Activated effector memory CD4-positive, alpha-beta T cell treated with anti-CD3 and anti-CD28 coated beads, Interleukin-2, amount 50 U/mL, for 16 hours (primary cell): ENCODE measurements at regions not wholly inside any gene's neighbourhood (a gene's known extent, or its start where the extent isn't known, plus 50 kb on each side); places are given as distances from the start of the nearest gene placed in this dataset.
"Not testable (repeated sequence)": the region's sequence is repeated elsewhere in the genome, so short reads cannot be mapped to it uniquely, and the experiment has no call there.

Source experiments
- DNase-seq: peaks from one replicate; pipeline ENCODE4 v3.0.0-alpha.2; 2020

- DNase-seq: not testable (repeated sequence)
These were observed 265.8 kb downstream of the SETD4 start for GRCh38 chr21:35794527-35794926.

- DNase-seq: no peak
These were observed 267.6 kb downstream of the SETD4 start for GRCh38 chr21:35792569-35793305.

GRCh38 chr21:35791541-35792325 is 268.6 kb downstream of the SETD4 start:
- DNase-seq: no peak

- DNase-seq: no peak
These were observed 276.6 kb downstream of the SETD4 start for GRCh38 chr21:35783721-35784120.

- no peak for DNase-seq
These were observed 277.7 kb downstream of the SETD4 start for GRCh38 chr21:35782667-35783066.

GRCh38 chr21:35780983-35781382 is 279.3 kb downstream of the SETD4 start:
- no peak for DNase-seq

- no peak for DNase-seq
These were observed 280.4 kb downstream of the SETD4 start for GRCh38 chr21:35779690-35780570.

GRCh38 chr21:35779167-35779566 is 281.2 kb downstream of the SETD4 start:
- no peak for DNase-seq

- DNase-seq: no peak
These were observed 283.2 kb downstream of the SETD4 start for GRCh38 chr21:35777081-35777480.

- DNase-seq: no peak
These were observed 284.4 kb downstream of the SETD4 start for GRCh38 chr21:35775778-35776544.

- no peak for DNase-seq
These were observed 290.0 kb downstream of the SETD4 start for GRCh38 chr21:35770101-35770945.

- no peak for DNase-seq
These were observed 292.1 kb downstream of the SETD4 start for GRCh38 chr21:35768187-35768586.

GRCh38 chr21:35764586-35764985 is 295.7 kb downstream of the SETD4 start:
- no peak for DNase-seq

- no peak for DNase-seq
These were observed 296.2 kb downstream of the SETD4 start for GRCh38 chr21:35764077-35764476.

GRCh38 chr21:35754583-35754982 is 305.7 kb downstream of the SETD4 start:
- DNase-seq: no peak

GRCh38 chr21:35753308-35753707 is 307.0 kb downstream of the SETD4 start:
- no peak for DNase-seq

- DNase-seq: no peak
These were observed 309.2 kb downstream of the SETD4 start for GRCh38 chr21:35751171-35751570.

GRCh38 chr21:35749904-35750303 is 310.4 kb downstream of the SETD4 start:
- no peak for DNase-seq

GRCh38 chr21:35748678-35749314 is 311.5 kb downstream of the SETD4 start:
- DNase-seq: no peak

- DNase-seq: no peak
These were observed 316.8 kb downstream of the SETD4 start for GRCh38 chr21:35743571-35743970.

- DNase-seq: no peak
These were observed 321.9 kb downstream of the SETD4 start for GRCh38 chr21:35738347-35738961.
